HG02642 (cell line): ENCODE measurements at regions not wholly inside any gene's neighbourhood (a gene's known extent, or its start where the extent isn't known, plus 50 kb on each side); places are given as distances from the start of the nearest gene placed in this dataset.
"Not testable (repeated sequence)": the region's sequence is repeated elsewhere in the genome, so short reads cannot be mapped to it uniquely, and the experiment has no call there.

ENCODE experiments used
- ATAC-seq: cut with Tn5 transposase; IDR thresholded peaks from one replicate; pipeline ENCODE4 v1.9.1; 2021; ENCODE audit warnings: mild to moderate bottlenecking; ENCODE audit not compliant: unreplicated experiment, poor library complexity

DNA sequence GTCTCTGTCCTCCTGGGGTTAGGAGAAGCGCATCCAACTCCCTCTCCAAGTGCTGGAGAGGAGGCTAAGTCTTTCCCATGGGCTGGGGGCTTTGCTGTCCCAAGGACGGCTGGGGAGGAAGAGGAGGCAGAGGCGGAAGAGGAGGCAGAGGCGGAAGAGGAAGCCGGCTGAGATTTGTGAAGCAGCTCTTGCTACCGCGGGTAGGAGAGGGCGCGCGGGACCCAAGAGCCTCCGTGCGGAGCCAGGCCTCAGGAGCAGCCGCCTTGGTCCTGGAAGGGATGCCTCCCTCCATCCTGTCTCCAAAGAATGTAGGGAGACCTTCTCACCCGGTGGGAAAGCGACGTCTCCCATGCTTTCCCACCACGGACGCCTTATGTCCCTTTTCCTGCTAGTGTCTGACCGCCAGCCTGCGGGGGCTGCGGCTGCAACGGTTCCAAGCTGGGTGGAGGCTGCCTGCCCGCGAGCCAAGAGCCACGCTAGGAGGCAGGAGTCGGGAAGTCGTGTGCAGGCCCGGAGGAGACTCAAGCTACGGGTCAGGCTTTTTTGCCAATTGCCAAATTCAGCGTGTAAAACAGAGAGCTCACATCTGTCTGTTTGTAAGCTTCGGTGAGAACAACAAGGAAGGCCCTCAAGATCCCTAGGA is 320.3 kb downstream of the FAM72C start:
- ATAC-seq, result no peak

DNA sequence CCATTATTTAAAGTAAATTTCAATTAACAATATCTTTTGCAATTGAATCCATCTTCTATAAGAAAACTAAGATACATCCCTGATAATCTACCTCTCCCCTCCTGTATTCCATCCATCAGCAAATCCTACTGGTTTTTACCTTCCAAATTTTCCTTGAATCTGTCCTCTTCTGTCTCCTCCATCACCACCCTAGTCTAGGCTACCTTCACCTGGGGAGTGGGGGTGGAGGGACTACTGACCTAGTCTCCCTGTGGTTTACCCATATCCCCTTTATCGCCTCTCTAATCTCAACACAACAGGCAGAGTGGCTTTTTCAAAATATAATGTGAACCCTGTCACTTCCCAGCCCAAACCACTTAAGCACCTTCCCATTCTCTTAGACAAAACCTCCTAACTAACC is 327.8 kb downstream of the FAM72C start:
- ATAC-seq, result not testable (repeated sequence)

DNA sequence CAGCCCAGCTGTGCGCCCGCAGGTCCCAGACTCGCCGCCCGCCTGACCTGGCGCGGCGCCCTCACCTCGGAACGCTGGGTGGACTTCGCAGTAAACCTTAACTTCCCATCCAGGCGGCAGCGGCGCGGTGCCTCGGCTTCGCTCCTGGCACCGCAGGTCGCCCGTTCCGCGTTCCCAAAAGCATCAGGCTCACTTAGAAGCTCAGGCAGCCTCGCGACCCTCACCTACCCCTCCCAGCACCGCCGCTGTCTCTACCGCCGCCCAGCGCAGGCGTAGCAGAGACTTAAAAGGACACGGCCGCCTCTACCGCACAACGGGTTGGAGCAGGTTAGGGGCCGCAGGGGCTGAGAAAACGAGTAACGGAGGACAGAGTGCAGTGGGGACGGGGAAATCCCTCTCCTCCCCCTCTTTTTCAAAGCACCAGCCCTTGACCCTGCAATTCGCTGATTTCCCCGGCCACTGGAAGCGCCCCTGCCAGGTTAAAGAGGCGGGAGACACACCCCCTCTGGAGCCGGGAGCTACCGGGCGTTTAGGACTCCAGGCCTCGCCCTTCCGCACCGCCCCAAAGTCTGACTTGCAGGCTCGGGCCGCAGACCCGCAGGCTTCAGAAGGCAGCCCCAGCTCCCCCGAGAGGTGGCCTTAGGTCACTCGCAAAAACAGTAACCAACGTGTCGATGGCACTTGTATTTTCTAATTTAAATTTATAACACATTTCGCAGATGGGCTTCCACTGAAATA is 328.5 kb downstream of the FAM72C start:
- no peak for ATAC-seq

DNA sequence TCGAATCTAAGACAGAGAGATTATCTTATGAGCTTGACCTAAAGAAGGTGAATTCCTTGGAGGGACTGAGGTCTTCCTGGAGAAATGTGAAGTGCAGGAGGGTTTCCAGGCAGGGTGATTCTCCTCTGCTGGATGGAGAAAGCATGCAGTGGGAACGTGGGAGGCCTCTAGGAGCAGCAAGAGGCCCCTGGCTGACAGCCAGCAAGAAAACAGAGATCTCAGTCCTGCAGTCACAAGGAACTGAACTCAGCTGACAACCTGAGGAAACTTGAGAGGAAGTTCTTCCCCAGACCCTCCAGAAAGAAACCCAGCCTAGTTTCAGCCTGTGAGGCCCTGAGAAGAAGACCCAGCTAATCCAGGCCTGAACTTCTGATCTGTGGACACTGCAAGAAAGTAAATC is 345.9 kb downstream of the FAM72C start:
- no peak for ATAC-seq

DNA sequence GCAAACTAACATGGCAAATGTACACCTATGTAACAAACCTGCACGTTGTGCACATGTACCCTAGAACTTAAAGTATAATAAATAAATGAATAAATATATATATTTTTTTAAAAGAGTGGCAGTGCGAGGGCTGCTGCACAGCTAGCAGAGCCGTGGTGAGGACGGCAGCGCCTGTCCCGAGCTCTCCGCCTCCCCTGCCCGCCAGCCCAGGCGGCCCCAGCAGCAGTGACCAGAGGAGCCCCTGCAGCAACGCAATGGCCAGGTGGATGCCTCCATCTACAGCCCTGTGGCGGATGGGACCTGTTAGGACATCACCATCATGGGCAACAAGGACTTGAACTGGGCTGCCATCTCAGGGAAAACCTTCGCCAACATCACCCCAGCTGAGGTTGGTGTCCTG is 351.9 kb downstream of the FAM72C start:
- ATAC-seq, result no peak

DNA sequence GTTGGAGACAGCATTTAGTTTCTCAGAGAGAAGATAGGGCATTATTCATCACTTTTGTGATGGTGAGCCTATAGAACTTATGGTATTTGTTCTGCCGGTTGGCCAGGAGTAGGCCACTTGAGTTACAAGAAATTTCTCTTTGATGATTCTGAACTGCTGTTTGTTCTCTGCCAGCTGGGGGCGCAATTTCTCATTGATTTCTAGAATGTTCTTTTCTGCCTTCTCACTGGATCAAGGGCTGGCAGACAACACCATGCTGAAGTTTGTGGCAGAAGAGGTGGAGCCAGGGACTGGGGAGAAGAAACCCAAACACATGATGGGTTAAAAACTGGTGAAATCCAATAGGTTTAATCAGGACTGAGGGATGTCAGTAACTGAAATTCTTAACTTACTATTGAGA is 360.6 kb downstream of the FAM72C start:
- no peak for ATAC-seq

DNA sequence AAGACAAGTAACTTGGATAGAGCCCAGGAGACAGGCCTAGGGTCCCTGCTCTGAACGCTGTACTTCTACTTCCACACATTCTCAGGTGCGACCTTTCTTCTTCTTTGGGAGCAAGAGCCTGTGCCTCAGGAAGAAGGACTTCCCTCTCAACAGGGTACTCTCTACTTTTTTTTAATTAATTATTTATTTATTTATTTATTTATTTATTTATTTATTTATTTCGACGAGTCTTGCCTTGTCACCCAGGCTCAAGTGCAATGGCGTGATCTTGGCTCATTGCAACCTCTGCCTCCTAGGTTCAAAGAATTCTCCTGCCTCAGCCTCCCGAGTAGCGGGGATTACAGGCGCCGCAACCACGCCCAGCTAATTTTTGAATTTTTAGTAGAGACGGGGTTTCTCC is 361.6 kb downstream of the FAM72C start:
- no peak for ATAC-seq

DNA sequence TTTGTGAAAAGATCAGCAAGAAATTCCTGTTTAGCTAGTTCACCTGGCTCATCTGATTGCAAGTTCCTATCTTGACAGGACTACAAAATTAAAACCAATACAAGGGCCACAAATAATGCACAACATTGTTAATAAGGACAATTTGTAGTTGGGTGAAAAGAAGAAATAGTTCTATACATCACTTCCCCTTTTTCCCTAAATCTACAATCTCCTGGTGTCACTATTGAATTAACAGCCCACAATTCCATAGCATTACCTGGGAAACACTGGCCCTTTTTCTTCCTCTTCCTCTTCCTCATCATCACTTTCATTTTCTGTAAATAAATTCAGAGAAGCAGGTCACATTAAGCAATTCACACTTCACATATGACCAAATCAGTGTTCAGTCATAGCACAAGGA is 366.9 kb downstream of the FAM72C start:
- ATAC-seq, result no peak

DNA sequence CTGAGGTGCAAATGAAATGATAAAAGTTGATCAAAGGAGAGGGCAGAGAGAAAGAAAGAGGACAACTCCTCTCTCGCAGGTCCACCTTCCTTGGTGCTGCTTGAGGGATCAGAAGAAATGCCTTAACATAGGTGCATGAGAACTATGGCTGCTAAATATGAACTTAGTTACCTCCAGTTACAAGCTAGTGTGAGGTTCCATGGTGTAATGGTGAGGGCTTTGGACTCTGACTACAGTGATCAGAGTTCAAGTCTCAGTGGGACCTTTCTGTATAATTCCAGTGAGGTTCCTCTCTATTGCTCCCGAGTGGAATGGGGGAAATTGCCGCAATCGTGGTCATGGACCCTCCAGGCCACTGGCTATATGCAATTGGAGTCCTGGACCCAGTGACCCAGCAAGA is 387.3 kb downstream of the FAM72C start:
- ATAC-seq, result no peak

DNA sequence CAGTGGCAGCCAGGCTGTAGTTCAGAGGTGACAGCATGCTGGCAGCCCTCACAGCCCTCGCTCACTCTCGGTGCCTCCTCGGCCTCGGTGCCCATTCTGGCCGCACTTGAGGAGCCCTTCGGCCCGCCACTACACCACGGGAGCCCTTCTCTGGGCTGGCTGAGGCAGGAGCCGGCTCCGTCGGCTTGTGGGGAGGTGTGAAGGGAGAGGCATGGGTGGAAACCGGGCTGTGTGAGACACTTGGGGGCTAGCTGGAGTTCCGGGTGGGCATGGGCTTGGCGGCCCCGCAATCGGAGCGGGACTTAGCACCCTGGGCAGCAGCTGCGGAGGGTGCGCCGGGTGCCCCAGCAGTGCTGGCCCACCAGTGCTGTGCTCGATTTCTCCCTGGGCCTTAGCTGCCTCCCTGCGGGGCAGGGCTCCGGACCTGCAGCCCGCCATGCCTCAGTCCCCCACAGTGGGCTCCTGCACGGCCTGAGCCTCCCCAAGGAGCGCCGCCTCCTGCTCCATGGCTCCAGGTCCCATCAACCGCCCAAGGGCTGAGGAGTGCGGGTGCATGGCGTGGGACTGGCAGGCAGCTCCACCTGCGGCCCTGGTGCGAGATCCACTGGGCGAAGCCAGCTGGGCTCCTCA is 396.8 kb downstream of the FAM72C start:
- no peak for ATAC-seq

DNA sequence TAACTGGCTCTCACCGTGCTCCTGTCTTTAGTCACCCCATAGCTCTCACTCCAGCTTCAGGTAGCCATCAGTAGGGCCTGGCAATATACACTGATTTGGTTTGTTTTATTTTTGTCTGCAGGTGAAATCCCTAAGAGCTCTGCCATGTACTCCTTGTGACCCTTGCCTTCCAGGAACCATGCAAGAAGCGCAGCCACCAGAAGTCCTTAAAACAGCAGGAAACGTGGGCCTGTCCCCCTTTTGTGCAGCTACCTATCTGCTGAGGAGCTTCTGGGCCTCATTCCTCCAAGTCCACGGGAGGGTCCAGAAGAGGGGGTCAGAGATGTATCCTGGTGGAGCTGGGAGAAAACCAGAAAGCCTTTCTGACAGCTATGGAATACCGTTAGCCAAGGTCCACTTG is 399.1 kb downstream of the FAM72C start:
- not testable (repeated sequence) for ATAC-seq

DNA sequence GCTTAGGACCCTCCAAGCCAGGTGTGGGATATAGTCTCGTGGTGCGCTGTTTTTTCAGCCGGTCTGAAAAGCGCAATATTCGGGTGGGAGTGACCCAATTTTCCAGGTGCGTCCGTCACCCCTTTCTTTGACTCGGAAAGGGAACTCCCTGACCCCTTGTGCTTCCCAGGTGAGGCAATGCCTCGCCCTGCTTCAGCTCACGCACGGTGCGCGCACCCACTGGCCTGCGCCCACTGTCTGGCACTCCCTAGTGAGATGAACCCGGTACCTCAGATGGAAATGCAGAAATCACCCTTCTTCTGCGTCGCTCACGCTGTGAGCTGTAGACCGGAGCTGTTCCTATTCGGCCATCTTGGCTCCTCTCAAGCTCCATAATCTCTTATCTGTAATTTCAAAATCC is 408.0 kb downstream of the FAM72C start:
- ATAC-seq, result not testable (repeated sequence)

DNA sequence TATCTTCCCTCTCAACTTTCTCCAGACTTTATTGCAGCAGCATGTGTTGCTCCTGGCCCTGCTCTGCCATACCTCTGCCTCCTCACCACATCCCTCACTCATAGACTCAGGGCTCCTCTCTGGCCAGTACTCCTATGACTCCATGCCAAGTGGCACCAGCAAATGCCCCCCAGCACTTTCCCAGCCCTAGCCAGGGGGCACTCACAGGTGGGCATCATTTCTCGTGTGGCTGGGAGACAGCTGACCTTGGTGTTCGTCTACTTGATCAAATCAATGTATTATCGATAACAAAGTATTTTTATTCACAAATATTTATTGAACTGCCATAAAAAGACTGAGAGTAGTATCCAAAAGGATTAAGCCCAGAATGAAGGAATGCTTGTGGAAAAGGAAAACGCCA is 418.2 kb downstream of the FAM72C start:
- no peak for ATAC-seq

DNA sequence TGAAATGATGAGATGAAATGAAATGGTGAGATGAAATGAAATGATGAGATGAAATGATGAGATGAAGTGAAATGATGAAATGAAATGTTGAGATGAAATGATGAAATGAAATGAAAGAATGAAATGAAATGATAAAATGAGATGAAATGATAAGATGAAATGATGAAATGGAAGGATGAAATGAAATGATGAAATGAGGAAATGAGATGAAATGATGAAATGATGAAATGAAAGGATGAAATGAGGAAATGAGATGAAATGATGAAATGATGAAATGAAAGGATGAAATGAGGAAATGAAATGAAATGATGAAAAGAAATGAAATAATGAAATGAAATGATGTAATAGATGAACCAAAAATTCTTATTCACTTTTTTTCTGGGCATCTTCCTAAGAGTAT is 467.1 kb downstream of the FAM72C start:
- ATAC-seq, result not testable (repeated sequence)

DNA sequence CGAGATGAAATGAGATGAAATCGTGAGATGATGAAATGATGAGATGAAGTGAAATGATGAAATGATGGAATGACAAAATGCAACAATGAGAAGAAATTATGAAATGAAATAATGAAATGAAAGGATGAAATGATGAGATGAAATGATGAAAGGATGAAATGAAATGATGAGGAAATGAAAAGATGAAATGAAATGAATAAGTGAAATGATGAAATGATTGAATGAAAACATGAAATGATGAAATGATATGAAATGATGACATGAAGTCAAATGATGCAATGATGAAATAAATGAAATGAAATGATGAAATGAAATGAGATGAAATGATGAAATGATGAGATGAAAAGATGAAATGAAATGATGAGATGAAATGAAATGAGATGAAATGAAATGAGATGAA is 467.7 kb downstream of the FAM72C start:
- ATAC-seq, result not testable (repeated sequence)

DNA sequence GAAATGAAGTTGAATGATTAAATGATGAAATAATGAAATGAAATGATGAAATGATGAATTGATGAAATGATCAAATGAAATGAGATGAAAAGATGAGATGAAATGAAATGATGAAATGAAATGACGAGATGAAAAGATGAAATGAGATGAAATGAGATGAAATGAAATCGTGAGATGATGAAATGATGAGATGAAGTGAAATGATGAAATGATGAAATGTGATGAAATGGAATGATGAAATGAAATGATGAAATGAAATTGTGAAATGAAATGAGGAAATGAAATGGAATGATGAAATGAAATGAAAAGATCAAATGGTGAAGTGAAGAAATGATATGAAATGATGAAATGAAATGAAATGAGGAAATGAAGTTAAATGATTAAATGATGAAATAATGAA is 468.7 kb downstream of the FAM72C start:
- not testable (repeated sequence) for ATAC-seq

DNA sequence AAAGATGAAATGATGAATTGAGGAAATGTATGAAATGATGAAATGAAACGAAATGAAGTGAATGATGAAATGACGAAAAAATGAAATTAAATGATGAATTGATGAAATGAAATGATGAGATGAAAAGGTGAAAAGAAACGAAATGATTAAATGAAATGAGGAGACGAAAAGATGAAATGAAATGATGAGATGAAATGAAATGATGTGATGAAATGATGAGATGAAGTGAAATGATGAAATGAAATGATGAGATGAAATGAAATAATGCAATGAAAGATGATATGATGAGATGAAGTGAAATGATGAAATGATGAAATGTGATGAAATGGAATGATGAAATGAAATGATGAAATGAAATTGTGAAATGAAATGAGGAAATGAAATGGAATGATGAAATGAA is 469.7 kb downstream of the FAM72C start:
- not testable (repeated sequence) for ATAC-seq

DNA sequence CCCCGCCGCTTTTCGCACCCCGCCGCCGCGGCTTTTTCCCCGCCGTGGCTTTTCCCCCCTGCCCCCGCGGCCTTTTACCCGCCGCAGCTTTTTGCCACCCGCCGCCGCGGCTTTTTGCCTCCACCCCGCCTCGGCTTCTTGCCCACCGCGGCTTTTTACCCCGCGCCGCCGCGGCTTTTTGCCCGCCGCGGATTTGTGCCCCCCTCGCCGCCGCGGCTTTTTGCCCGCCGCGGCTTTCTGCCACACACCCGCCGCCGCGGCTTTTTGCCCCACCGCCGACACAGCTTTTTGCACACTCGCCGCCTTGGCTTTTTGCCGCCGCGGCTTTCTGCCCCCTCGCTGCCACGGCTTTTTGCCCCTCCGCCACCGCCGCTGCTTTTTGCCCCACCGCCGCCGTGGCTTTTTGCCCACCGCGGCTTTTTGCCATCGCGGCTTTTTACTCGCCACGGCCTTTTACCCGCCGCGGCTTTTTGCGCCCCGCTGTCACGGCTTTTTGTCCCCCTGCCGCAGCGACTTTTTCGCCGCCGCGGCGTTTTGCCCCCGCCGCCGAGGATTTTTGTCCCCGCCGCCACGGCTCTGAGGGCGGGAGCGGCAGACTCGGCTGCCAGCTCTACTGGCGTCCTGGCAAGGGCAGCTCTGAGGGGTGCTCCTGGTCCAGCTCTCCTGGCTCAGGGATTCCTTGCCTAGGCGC is 473.6 kb downstream of the FAM72C start:
- ATAC-seq, result not testable (repeated sequence)

DNA sequence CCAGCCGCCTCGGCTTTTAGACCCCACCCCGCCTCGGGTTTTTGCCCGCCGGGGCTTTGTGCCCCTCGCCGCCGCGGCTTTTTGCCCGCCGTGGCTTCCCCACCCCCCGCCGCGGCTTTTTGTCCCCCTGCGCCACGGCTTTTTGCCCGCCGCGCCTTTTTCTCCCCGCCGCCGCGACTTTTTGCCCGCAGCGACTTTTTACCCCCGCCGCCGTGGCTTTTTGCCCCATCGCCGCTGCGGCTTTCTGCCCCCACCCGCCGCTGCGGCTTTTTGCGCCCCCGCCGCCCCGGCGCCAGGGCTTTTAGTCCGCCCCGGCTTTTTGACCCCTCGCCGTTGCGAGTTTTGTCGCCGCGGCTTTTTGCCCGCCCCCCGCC is 474.4 kb downstream of the FAM72C start:
- no peak for ATAC-seq

DNA sequence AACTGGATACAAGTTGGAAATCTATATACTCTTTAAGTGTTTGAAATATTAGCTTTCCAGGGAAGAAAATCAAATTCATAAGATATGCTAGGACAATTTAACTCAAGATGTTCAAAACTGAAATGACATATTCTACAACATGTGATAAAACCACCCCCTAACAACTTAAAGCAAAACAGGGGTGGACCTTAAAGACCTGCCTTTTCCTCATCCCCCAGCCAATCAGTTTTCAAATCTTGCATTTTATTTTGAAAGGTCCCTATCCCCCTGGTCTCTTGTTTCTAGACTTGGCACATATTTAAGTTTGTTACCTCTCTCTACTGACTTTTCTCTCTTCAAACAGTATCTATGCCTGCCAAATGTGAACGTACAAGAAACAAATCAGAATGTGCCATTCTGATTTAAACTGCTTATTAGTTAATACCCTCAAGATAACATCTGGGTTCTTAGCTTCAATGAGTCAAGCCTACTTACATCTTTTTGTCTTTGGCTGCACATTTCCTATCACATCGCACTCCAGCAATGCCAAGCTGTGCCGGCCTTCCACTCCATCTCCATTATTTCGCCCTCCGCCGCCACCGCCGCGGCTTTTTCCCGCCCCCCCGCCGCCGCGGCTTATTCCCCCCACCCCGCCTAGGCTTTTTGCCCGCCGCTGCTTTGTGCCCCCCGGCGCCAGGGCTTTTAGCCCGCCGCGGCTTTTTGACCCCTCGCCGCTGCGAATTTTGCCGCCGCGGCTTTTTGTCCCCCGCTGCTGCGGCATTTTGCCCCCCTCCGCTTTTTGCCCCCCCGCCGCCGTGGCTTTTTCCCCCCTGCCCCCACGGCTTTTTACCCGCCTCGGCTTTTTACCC is 475.0 kb downstream of the FAM72C start:
- ATAC-seq, result not testable (repeated sequence)
